Spleen (tissue), 7 donors: ENCODE measurements at regions not wholly inside any gene's neighbourhood (a gene's known extent, or its start where the extent isn't known, plus 50 kb on each side); places are given as distances from the start of the nearest gene placed in this dataset.

Experiments used
- CTCF ChIP-seq, 11 experiments: fragments of 200-600 bp in 7 of 11; fragments of 450-650 bp in 4 of 11; sonication (generic) in 4 of 11; IDR thresholded peaks in 8 of 11; conservative IDR thresholded peaks in 3 of 11; 1 replicate in 7 of 11; 2 replicates in 4 of 11; pipeline versions ENCODE4 v1.4.0 to v1.8.0; 2016 to 2021; ENCODE audit warnings: antibody characterized with exemption in 11 of 11, inconsistent platforms in 4 of 11, mild to moderate bottlenecking in 1 of 11
- POLR2AphosphoS5 ChIP-seq, 3 donors: sonication (generic); formaldehyde crosslinking; IDR thresholded peaks; one replicate each; pipeline ENCODE4 v1.5.1; 2017; ENCODE audit warnings: antibody characterized with exemption in 3 of 3
- donor health status: DM: no; HTN: no; CAD: no; lungs with moderate emphysema.
- donor health status: DM: no; HTN: no; CAD: no.
- donor health status: DM: no; HTN: no; CAD: no.

- TF ChIP-seq CTCF (IDR thresholded peaks at IDR 0.05 in 8 of 11, conservative IDR thresholded peaks at IDR 0.05 in 3 of 11) (no peak), POLR2AphosphoS5 (IDR thresholded peaks at IDR 0.05) (no peak)
Measured at GRCh38 chr2:42914314-42914713, 121.9 kb upstream of the HAAO start.
